H9 (cell line): ENCODE measurements at regions not wholly inside any gene's neighbourhood (a gene's known extent, or its start where the extent isn't known, plus 50 kb on each side); places are given as distances from the start of the nearest gene placed in this dataset.

Experiments used
- DNase-seq: peaks from one replicate; pipeline ENCODE4 v3.0.0-alpha.2; 2017
- H2AFZ ChIP-seq: one replicate; pipeline ENCODE4 v1.6.1; 2013; ENCODE audit warnings: mild to moderate bottlenecking, low read length, control low read depth, moderate library complexity
- H2AK5ac ChIP-seq: 2 replicates; pipeline ENCODE4 v1.6.1; 2013; ENCODE audit warnings: low read length, control low read depth, mixed read lengths; ENCODE audit not compliant: insufficient read length
- H2BK120ac ChIP-seq: one replicate; pipeline ENCODE4 v1.6.1; 2013; ENCODE audit warnings: low read depth, mild to moderate bottlenecking, low read length, control low read depth, inconsistent platforms; ENCODE audit not compliant: poor library complexity, severe bottlenecking
- H2BK12ac ChIP-seq: 2 replicates; pipeline ENCODE4 v1.6.1; 2013; ENCODE audit warnings: low read length, control low read depth, mixed read lengths, low read depth; ENCODE audit not compliant: insufficient read length
- H2BK15ac ChIP-seq: 2 replicates; pipeline ENCODE4 v1.6.1; 2013; ENCODE audit warnings: low read depth, low read length, control low read depth
- H2BK20ac ChIP-seq: one replicate; pipeline ENCODE4 v1.6.1; 2013; ENCODE audit warnings: low read depth, mild to moderate bottlenecking, low read length, control low read depth, inconsistent platforms; ENCODE audit not compliant: poor library complexity, severe bottlenecking
- H2BK5ac ChIP-seq: 2 replicates; pipeline ENCODE4 v1.6.1; 2013; ENCODE audit warnings: low read length, control low read depth, mixed read lengths; ENCODE audit not compliant: insufficient read length
- H3K14ac ChIP-seq: 2 replicates; pipeline ENCODE4 v1.6.1; 2013; ENCODE audit warnings: low read length, control low read depth; ENCODE audit not compliant: insufficient read depth
- H3K18ac ChIP-seq: 2 replicates; pipeline ENCODE4 v1.6.1; 2013; ENCODE audit warnings: low read depth, mild to moderate bottlenecking, mixed read lengths, low read length, control low read depth; ENCODE audit not compliant: insufficient read length
- H3K23ac ChIP-seq: 2 replicates; pipeline ENCODE4 v1.6.1; 2013; ENCODE audit warnings: low read length, control low read depth, mixed read lengths, low read depth; ENCODE audit not compliant: insufficient read length
- H3K23me2 ChIP-seq: 2 replicates; pipeline ENCODE4 v1.6.1; 2013; ENCODE audit warnings: low read depth, mild to moderate bottlenecking, mixed read lengths, low read length, control low read depth; ENCODE audit not compliant: insufficient read length, poor library complexity, severe bottlenecking
- H3K27ac ChIP-seq: 2 replicates; pipeline ENCODE4 v1.5.1; 2013; ENCODE audit warnings: low read length, control low read depth, mixed read lengths, low read depth; ENCODE audit not compliant: insufficient read length
- H3K27me3 ChIP-seq: 2 replicates; pipeline ENCODE4 v1.6.1; 2013; ENCODE audit warnings: low read length, control low read depth, inconsistent platforms; ENCODE audit not compliant: insufficient read depth
- H3K4ac ChIP-seq: 2 replicates; pipeline ENCODE4 v1.6.1; 2013; ENCODE audit warnings: low read depth, mild to moderate bottlenecking, control low read depth, inconsistent platforms, low read length, moderate library complexity
- H3K4me1 ChIP-seq: 2 replicates; pipeline ENCODE4 v1.6.1; 2013; ENCODE audit warnings: low read length, control low read depth, inconsistent platforms; ENCODE audit not compliant: insufficient read depth
- H3K4me2 ChIP-seq: 2 replicates; pipeline ENCODE4 v1.6.1; 2013; ENCODE audit warnings: low read length, control low read depth, mixed read lengths; ENCODE audit not compliant: insufficient read length, insufficient read depth
- H3K56ac ChIP-seq: 2 replicates; pipeline ENCODE4 v1.6.1; 2013; ENCODE audit warnings: low read depth, mild to moderate bottlenecking, mixed read lengths, low read length, control low read depth; ENCODE audit not compliant: insufficient read length
- H3K79me1 ChIP-seq: 2 replicates; pipeline ENCODE4 v1.6.1; 2013; ENCODE audit warnings: low read depth, mild to moderate bottlenecking, moderate library complexity, low read length, control low read depth, inconsistent platforms; ENCODE audit not compliant: insufficient read depth, poor library complexity, severe bottlenecking
- H3K79me2 ChIP-seq: 2 replicates; pipeline ENCODE4 v1.6.1; 2013; ENCODE audit warnings: low read length, control low read depth, inconsistent platforms; ENCODE audit not compliant: insufficient read depth
- H3K9ac ChIP-seq: 2 replicates; pipeline ENCODE4 v1.6.1; 2013; ENCODE audit warnings: low read length, control low read depth, mixed read lengths; ENCODE audit not compliant: insufficient read length; ENCODE audit errors: extremely low read depth
- H3K9me3 ChIP-seq: one replicate; pipeline ENCODE4 v1.6.1; 2013; ENCODE audit warnings: low read depth, low read length, inconsistent platforms; ENCODE audit not compliant: control insufficient read depth
- H3T11ph ChIP-seq: one replicate; pipeline ENCODE4 v1.6.1; 2013; ENCODE audit warnings: mild to moderate bottlenecking, low read length, control low read depth, inconsistent platforms
- H4K20me1 ChIP-seq: one replicate; pipeline ENCODE4 v1.6.1; 2013; ENCODE audit not compliant: control insufficient read depth, insufficient read length, insufficient read depth
- H4K5ac ChIP-seq: 2 replicates; pipeline ENCODE4 v1.6.1; 2013; ENCODE audit warnings: low read depth, mild to moderate bottlenecking, mixed read lengths, low read length, control low read depth; ENCODE audit not compliant: insufficient read length
- H4K8ac ChIP-seq: replicated peaks from 2 replicates; pipeline ENCODE4 v1.6.1; 2013; ENCODE audit warnings: low read length, control low read depth, mixed read lengths, low read depth; ENCODE audit not compliant: insufficient read length
- H4K91ac ChIP-seq: 2 replicates; pipeline ENCODE4 v1.6.1; 2013; ENCODE audit warnings: low read depth, mild to moderate bottlenecking, moderate library complexity, mixed read lengths, low read length, control low read depth; ENCODE audit not compliant: insufficient read length
- H3K27ac Mint-ChIP-seq, 3 experiments: 2 replicates in 2 of 3; 3 replicates in 1 of 3; pipeline ENCODE4 v1.8.0; 2020 to 2021; ENCODE audit warnings: mixed read lengths in 3 of 3, mild to moderate bottlenecking in 1 of 3, moderate library complexity in 1 of 3
- H3K27me3 Mint-ChIP-seq: 2 replicates; pipeline ENCODE4 v1.8.0; 2021; ENCODE audit warnings: low read depth, mild to moderate bottlenecking, moderate library complexity, mixed read lengths
- H3K36me3 Mint-ChIP-seq, 3 experiments: 2 replicates in 2 of 3; 3 replicates in 1 of 3; pipeline ENCODE4 v1.8.0; 2020 to 2021; ENCODE audit warnings: low read depth in 3 of 3, mixed read lengths in 3 of 3; ENCODE audit not compliant: insufficient read depth in 1 of 3
- H3K4me1 Mint-ChIP-seq, 2 experiments: 2 replicates each; pipeline ENCODE4 v1.8.0; 2020; ENCODE audit warnings: mixed read lengths in 2 of 2
- H3K4me3 Mint-ChIP-seq, 2 experiments: 2 replicates in 1 of 2; 3 replicates in 1 of 2; pipeline ENCODE4 v1.8.0; 2020 to 2021; ENCODE audit warnings: mild to moderate bottlenecking in 2 of 2, mixed read lengths in 2 of 2, moderate library complexity in 1 of 2
- H3K9me3 Mint-ChIP-seq, 2 experiments: 2 replicates in 1 of 2; 3 replicates in 1 of 2; pipeline ENCODE4 v1.8.0; 2020; ENCODE audit warnings: mild to moderate bottlenecking in 2 of 2, mixed read lengths in 2 of 2, moderate library complexity in 1 of 2
- WGBS: extraction: QIAGEN DNeasy Blood & Tissue Kit; methylation state at CpG from one replicate; pipeline ENCODE4 v1.1.7; 2013; ENCODE audit warnings: missing lambda C conversion rate, low lambda C conversion rate, mixed read lengths; ENCODE audit not compliant: insufficient read length; ENCODE audit errors: extremely low coverage; 5-methylcytosine and 5-hydroxymethylcytosine counted together
- TF ChIP-seq, protein P1 (sequence below): fragments of 200-600 bp; sonication (generic); conservative IDR thresholded peaks from 3 replicates; pipeline ENCODE4 v1.8.0; 2021; ENCODE audit warnings: antibody characterized with exemption, mild to moderate bottlenecking

DNA sequence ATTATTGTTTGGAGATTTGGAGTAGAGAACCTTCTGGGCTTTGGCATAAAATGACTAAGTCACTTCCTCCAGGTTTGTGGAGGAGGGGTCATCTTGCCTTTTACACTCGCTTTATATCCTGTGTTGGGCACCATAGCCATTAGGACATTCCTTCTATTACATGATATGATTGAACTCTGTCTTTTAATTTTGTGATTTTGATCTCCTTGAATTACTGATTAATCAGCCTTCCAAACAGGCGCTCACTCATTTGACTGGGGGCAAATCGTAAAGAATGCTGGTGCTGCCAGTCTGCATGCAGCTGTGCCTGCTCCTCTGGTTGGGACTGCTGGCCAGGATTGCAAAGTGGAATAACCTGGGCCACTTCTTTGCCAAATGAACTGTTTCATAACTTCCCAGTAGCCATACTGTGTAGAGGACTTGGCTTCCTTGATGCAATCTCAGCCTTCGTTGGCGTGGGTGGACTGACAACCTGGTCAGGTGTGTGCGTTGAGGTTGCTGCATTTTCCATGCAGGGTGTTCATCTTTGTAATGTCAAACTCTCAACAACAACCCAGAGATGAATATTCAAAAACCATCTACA, 65.9 kb upstream of the RAB11FIP2 start:
- Histone ChIP-seq H3K79me2 (no peaks in the 10 kb centered on the region), H2AK5ac (no peak overlapping the region), H2BK120ac (no peak overlapping the region), H3K56ac (no peak overlapping the region), H2AFZ (no peak overlapping the region), H3T11ph (no peak overlapping the region), H3K4me1 (no peaks in the 10 kb centered on the region), H4K20me1 (no peaks in the 10 kb centered on the region), H3K4ac (no peak overlapping the region), H2BK20ac (no peak overlapping the region), H3K27me3 (no peaks in the 10 kb centered on the region), H2BK12ac (no peak overlapping the region), H3K27ac (no peak overlapping the region), H2BK5ac (no peak overlapping the region), H3K18ac (no peak overlapping the region), H3K14ac (no peak overlapping the region), H3K9ac (no peak overlapping the region), H4K5ac (no peak overlapping the region), H2BK15ac (no peak overlapping the region), H3K23ac (no peak overlapping the region), H4K8ac (no peak overlapping the region), H3K23me2 (no peaks in the 10 kb centered on the region), H3K79me1 (no peaks in the 10 kb centered on the region), H3K9me3 (no peaks in the 10 kb centered on the region), H4K91ac (no peak overlapping the region), H3K4me2 (no peak overlapping the region)
- H3K27me3 Mint-ChIP-seq: no peaks in the 10 kb centered on the region
- no peak overlapping the region for H3K27ac Mint-ChIP-seq
- WGBS: no CpG with 5 or more reads among the region's 6 CpGs
- H3K4me1 Mint-ChIP-seq: peaks cover 14 to 16% of the 10 kb centered on the region in 2 experiments
- no peaks in the 10 kb centered on the region for H3K9me3 Mint-ChIP-seq
- no peaks in the 10 kb centered on the region for H3K36me3 Mint-ChIP-seq
- no peak for DNase-seq
- TF ChIP-seq, protein P1, sequence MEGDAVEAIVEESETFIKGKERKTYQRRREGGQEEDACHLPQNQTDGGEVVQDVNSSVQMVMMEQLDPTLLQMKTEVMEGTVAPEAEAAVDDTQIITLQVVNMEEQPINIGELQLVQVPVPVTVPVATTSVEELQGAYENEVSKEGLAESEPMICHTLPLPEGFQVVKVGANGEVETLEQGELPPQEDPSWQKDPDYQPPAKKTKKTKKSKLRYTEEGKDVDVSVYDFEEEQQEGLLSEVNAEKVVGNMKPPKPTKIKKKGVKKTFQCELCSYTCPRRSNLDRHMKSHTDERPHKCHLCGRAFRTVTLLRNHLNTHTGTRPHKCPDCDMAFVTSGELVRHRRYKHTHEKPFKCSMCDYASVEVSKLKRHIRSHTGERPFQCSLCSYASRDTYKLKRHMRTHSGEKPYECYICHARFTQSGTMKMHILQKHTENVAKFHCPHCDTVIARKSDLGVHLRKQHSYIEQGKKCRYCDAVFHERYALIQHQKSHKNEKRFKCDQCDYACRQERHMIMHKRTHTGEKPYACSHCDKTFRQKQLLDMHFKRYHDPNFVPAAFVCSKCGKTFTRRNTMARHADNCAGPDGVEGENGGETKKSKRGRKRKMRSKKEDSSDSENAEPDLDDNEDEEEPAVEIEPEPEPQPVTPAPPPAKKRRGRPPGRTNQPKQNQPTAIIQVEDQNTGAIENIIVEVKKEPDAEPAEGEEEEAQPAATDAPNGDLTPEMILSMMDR: no peak
- H3K4me3 Mint-ChIP-seq: no peak overlapping the region
